HEK293T (cell line): ENCODE measurements at regions not wholly inside any gene's neighbourhood (a gene's known extent, or its start where the extent isn't known, plus 50 kb on each side); places are given as distances from the start of the nearest gene placed in this dataset.

Experiments
- BHLHE40 ChIP-seq: fragments of 450-650 bp; IDR thresholded peaks from 2 replicates; pipeline ENCODE4 v1.6.1; 2016; ENCODE audit warnings: mild to moderate bottlenecking, moderate library complexity, borderline replicate concordance
- CTBP1 ChIP-seq: fragments of 450-650 bp; IDR thresholded peaks from 2 replicates; pipeline ENCODE4 v1.6.1; 2016; ENCODE audit warnings: borderline replicate concordance
- FOXA1 ChIP-seq: fragments of 450-650 bp; IDR thresholded peaks from 2 replicates; pipeline ENCODE4 v1.6.1; 2016; ENCODE audit warnings: mild to moderate bottlenecking
- FOXK2 ChIP-seq: fragments of 450-650 bp; IDR thresholded peaks from 2 replicates; pipeline ENCODE4 v1.6.1; 2016; ENCODE audit warnings: mild to moderate bottlenecking
- FOXM1 ChIP-seq: fragments of 450-650 bp; IDR thresholded peaks from 2 replicates; pipeline ENCODE4 v1.6.1; 2017; ENCODE audit warnings: mild to moderate bottlenecking, borderline replicate concordance
- HDGF ChIP-seq: fragments of 450-650 bp; IDR thresholded peaks from 2 replicates; pipeline ENCODE4 v1.6.1; 2017; ENCODE audit warnings: antibody characterized with exemption, borderline replicate concordance
- L3MBTL2 ChIP-seq: fragments of 450-650 bp; conservative IDR thresholded peaks from 2 replicates; pipeline ENCODE4 v1.6.1; 2016; ENCODE audit warnings: mild to moderate bottlenecking
- LEF1 ChIP-seq: fragments of 450-650 bp; IDR thresholded peaks from 2 replicates; pipeline ENCODE4 v1.6.1; 2017; ENCODE audit warnings: mild to moderate bottlenecking, borderline replicate concordance
- SP1 ChIP-seq: fragments of 450-650 bp; IDR thresholded peaks from 2 replicates; pipeline ENCODE4 v1.6.1; 2017
- SUZ12 ChIP-seq: fragments of 450-650 bp; IDR thresholded peaks from 2 replicates; pipeline ENCODE4 v1.6.1; 2016; ENCODE audit warnings: mild to moderate bottlenecking
- TARDBP ChIP-seq: fragments of 450-650 bp; IDR thresholded peaks from 2 replicates; pipeline ENCODE4 v1.6.1; 2016
- TF ChIP-seq, protein P1 (sequence below): fragments of 450-650 bp; IDR thresholded peaks from 2 replicates; pipeline ENCODE4 v1.6.1; 2016

DNA sequence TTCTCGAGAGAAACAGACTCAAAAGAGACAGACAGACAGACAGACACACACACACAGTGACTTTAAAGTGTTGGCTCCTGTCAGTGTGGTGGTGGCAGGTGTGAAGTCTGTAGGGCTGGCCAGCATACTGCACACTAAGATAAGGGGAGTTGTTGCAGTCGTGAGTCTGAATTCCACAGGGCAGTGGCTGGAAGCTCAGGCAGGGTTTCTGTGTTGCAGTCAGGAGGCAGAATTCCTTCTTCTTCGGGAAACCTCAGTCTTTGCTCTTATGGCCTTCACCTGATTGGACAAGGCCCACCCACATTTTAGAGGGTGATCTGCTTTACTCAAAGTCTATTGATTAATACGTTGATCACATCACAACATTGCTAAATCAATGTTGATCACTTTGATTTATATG, 478.4 kb upstream of the HS6ST1 start:
- TF ChIP-seq FOXM1 (no peak), L3MBTL2 (no peak), FOXK2 (no peak), HDGF (no peak), FOXA1 (no peak), SP1 (no peak), TARDBP (no peak), CTBP1 (no peak), BHLHE40 (no peak), SUZ12 (no peak), LEF1 (no peak)
- TF ChIP-seq, protein P1, sequence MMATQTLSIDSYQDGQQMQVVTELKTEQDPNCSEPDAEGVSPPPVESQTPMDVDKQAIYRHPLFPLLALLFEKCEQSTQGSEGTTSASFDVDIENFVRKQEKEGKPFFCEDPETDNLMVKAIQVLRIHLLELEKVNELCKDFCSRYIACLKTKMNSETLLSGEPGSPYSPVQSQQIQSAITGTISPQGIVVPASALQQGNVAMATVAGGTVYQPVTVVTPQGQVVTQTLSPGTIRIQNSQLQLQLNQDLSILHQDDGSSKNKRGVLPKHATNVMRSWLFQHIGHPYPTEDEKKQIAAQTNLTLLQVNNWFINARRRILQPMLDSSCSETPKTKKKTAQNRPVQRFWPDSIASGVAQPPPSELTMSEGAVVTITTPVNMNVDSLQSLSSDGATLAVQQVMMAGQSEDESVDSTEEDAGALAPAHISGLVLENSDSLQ: no peak
